COLO668 (cell line): ENCODE measurements at regions not wholly inside any gene's neighbourhood (a gene's known extent, or its start where the extent isn't known, plus 50 kb on each side); places are given as distances from the start of the nearest gene placed in this dataset.
"Not testable (repeated sequence)": the region's sequence is repeated elsewhere in the genome, so short reads cannot be mapped to it uniquely, and the experiment has no call there.

Experiments used
- DNase-seq: peaks from one replicate; lab custom pipeline; 2025; ENCODE audit not compliant: unreplicated experiment; lab: John Stamatoyannopoulos, UW

- no peak for DNase-seq
Measured at GRCh38 chr18:49731860-49732311, 81.4 kb downstream of the ACAA2 start.

- no peak for DNase-seq
Measured at GRCh38 chr18:49731421-49731841, 81.9 kb downstream of the ACAA2 start.

GRCh38 chr18:49730951-49731391 lies 82.4 kb downstream of the ACAA2 start:
- no peak for DNase-seq

DNA sequence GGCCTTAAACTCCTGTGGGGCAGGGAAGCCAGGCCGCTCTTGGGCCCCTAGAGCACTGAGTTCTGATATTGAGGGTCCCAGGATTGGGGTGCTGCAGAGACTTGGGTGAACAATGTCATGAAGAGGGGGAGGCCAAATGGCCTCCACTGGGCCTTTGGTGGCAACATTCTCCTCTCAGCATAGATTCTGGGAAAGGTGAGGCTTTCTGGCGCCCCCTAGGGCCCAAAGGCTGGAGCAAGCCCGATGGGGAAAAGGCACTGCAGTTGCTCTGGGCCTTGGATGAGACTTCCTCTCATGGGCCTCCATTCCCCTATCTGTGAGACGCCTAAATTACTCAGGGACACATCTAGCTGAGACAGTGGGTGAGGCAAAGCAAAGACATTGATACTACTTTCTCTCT lies 84.8 kb downstream of the ACAA2 start:
- peak; percentile 79 for DNase-seq

- no peak for DNase-seq
Measured at GRCh38 chr18:49727816-49728215, 85.5 kb downstream of the ACAA2 start.

DNA sequence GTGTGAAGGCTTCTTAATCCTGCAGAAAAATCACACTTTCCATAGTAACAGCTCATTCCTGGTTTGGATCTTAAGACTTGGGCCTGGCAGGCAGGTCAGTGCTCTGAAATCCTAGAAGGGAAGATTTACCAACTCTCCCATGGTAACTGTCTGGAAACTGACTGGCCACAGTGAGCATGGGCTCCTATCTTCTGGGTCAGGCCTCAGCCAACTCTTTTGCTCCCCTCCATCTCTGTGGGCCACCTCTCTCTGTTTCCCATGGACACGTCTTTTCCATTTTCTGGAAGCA lies 86.7 kb downstream of the ACAA2 start:
- no peak for DNase-seq

DNA sequence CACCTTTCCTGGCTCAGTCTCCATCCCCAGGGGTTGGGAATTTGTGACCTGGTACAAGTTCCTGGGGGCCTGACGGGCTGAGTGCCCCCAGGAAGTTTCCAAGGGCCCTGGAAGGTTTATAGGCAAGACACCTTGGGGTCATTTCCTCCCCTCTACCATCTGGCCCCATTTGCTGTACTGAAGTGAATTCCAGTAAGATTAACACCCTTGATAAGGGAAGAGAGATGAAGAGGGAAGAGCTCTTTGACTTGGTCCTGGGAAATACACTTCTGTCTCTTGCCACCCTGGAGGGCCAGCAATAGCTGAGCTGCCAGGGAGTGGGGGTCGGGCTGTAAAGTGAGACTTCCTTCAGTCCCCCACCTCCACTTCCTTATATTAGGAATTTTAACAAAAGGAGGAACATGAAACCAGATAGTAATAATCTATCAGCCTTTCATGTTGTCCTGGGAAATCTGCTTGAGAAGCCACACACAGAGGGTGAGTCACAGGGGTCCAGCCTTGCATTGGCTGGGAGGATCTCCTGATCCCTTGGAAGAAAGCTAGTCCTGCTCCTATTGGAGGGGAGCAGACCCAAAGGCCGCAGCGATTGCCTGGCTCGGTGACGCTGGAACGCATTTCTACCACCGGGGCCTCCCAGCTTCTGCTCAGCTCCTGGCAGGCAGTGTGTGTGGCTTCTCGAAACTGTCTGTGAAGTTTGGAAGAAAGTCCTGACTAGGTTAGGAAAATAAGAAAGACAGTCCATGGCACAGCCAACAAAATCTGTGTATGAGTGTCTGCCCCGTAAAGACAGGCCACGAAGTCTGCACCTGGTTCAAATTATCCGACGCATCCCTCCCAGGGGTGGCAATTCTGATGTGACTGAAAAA lies 87.3 kb downstream of the ACAA2 start:
- no peak for DNase-seq

GRCh38 chr18:49723648-49724180 lies 89.6 kb downstream of the ACAA2 start:
- DNase-seq = no peak

- no peak for DNase-seq
Measured at GRCh38 chr18:49722477-49722876, 90.9 kb downstream of the ACAA2 start.

DNA sequence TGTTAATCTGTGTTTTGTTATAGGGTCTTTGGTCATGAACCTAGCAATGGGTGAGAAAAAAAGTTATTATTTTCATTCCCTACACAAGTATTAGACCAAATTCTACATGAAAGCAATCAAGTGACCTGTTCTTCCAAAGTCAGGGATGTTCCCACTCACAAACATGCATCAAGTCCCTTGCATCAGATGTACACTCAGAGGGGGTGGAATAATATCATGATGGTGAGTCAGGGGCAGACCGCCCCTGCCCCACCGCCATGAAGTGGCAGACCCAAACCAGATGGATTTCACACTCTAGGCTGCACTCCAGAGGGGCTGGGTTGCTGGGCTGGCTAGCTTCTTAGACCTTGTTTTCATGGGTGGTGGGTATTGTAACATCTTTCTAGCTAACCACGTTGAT lies 91.4 kb downstream of the ACAA2 start:
- DNase-seq = no peak

- not testable (repeated sequence) for DNase-seq
Measured at GRCh38 chr18:49720944-49721343, 92.4 kb downstream of the ACAA2 start.

GRCh38 chr18:49717617-49718016 lies 95.7 kb downstream of the ACAA2 start:
- no peak for DNase-seq

- DNase-seq = no peak
Measured at GRCh38 chr18:49716035-49716434, 97.3 kb downstream of the ACAA2 start.

DNA sequence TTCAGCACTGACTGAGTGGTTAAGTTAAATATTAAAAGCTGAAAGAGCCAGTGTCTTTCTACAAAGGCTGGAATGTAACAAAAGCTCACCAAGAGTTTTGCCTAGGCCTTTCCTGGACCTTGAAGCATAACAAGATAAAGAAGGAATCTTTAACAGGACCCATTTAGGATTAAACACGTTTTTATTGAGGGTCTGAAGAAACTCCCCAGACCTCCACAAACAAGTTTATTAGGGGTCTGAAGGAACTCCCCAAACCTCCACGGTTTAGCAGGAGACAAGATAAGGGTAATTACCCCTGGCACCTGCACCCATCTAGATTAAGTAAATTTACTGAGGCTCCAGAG lies 104.0 kb downstream of the ACAA2 start:
- DNase-seq = no peak

- DNase-seq = no peak
Measured at GRCh38 chr18:49708662-49709346, 104.5 kb downstream of the ACAA2 start.

GRCh38 chr18:49707599-49707998 lies 105.7 kb downstream of the ACAA2 start:
- no peak for DNase-seq

GRCh38 chr18:49704334-49704733 lies 109.0 kb downstream of the ACAA2 start:
- no peak for DNase-seq

- no peak for DNase-seq
Measured at GRCh38 chr18:49701190-49701589, 112.1 kb downstream of the ACAA2 start.

GRCh38 chr18:49699303-49699702 lies 114.0 kb downstream of the ACAA2 start:
- DNase-seq = no peak

GRCh38 chr18:49698525-49699025 lies 114.8 kb downstream of the ACAA2 start:
- no peak for DNase-seq

GRCh38 chr18:49697757-49698524 lies 115.4 kb downstream of the ACAA2 start:
- DNase-seq = no peak
